NCI-H128 (cell line): ENCODE measurements at regions not wholly inside any gene's neighbourhood (a gene's known extent, or its start where the extent isn't known, plus 50 kb on each side); places are given as distances from the start of the nearest gene placed in this dataset.

ENCODE experiments used
- DNase-seq: peaks from one replicate; lab custom pipeline; 2025; ENCODE audit not compliant: unreplicated experiment; lab: John Stamatoyannopoulos, UW

DNA sequence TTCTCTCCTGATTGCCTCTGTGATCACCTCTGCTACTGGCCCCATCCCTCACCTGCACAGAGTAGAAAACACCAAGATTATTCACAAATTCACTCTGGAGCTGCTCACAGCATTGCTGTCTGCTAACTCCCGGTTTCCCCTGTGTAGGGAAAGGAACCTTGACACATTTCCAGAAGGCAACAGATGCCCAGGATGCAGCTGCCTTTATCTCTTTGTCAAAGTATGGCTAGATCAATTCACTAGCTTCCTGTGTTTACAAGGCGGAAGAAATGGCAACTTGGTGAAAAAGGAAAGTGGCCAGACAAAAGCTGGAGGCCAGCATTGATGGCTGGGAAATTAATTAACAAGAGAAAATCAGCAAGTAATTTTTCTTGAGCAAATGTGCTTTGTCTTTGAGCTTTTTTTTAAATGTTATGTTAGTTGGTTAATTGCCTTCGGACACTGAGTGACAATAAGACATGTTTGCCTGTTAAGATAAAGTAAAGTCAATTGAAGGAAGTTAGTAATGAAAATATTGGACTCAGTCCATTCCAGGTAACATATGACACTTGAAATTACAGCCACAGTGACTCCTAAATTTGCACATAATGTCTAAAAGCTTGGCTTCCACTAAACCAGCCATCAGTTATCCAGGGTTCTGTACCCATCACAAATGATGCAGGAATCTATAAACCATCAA is 394.6 kb upstream of the IL12A start:
- DNase-seq = no peak

DNA sequence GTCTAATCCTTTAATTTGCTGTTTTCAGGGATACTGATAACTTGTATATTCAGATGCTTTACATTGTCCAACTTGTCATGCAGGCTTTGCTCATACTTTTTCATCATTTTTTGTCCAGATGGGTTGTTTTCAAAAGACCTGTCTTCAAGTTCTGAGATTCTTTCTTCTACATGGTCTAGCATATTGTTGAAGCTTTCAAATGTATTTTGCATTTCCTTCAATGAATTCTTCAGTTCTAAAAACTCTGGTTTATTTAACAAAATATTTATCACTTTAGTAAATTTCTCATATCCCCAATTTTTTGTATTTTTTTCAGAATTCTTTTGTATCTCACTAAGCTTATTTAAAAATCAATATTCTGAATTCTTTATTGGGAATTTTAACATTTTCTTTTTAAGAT is 388.3 kb upstream of the IL12A start:
- DNase-seq = no peak

DNA sequence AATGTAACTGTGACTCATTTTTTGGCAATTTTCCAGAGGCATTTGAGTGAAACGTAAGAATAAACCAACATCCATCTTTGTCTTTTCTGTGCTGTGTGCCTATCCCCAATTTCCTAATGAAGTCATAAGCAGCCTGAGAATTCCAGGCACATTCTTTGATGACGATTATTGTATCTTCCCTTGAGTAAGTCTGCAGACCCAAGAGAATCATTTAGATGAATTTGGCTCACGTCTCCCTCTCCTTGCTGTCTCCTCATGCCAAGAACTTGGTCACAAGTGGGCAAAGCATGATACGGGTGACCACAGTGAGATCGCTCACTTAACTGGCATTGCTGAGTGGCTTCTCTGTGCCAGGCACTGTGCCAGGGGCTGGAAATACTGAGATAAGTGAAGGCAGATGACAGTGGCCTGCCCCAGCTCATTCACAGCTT is 384.5 kb upstream of the IL12A start:
- DNase-seq = no peak

- no peak for DNase-seq
These were observed 383.5 kb upstream of the IL12A start for GRCh38 chr3:159605101-159605500.

DNA sequence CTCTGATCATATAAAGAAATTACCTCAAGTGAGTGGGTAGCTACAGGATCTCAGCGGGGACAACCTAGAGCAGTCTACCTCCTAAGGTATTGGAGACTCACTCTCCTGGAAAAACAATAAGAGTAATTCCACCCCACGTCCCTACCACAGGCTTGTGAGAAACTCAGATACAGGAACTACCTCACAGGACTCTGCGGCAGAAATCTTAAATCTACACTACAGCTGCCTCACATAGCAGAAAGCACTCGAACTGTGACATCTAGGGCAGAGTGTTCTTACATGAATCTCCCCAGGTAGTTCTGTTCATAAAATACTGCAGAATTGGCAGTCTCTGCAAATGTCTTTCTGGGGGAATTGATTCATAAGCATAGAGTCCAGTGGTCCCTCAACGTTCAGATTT is 382.9 kb upstream of the IL12A start:
- DNase-seq = no peak

DNA sequence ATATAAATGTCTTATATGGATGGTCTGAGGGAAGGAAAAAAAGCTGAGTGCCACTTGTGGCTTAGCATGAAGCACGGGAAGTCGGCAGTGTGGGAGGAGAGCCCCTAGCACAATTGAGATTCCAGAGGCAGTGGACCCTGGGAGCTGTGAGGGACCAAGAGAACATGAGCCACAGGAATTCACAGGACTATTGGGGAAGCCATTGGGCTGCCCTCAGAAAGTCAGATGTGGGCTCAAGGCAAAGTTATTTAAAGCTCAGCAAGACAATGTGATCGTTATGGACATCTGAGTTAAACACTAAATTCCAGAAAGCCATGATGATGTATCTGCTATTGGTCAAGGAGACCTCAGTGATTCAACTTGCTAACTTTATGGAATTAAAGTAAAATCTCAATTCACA is 380.8 kb upstream of the IL12A start:
- no peak for DNase-seq

- DNase-seq = no peak
These were observed 380.3 kb upstream of the IL12A start for GRCh38 chr3:159608311-159608710.

DNA sequence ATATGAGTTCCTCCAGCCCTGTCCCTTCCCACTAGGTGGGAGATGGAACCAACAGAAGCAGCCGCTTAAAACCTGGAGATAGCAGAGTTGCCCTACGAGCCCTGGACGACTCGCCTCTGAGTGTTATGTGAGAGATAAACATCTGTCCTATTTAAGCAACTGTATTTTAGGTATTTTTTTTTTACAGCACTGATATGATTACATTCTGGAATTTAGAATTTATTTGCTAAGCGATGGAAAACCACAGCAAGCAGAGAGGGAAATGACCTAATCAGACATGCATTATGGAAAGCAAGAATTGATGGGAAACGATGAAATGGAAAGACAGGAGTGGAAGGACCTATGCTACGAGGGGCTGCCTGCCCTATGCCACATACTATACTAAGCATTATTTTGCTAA is 379.0 kb upstream of the IL12A start:
- no peak for DNase-seq

GRCh38 chr3:159616234-159616825 is 372.3 kb upstream of the IL12A start:
- DNase-seq = no peak

GRCh38 chr3:159619341-159619885 is 369.2 kb upstream of the IL12A start:
- DNase-seq = peak; percentile 43

GRCh38 chr3:159620281-159620680 is 368.4 kb upstream of the IL12A start:
- DNase-seq = no peak

DNA sequence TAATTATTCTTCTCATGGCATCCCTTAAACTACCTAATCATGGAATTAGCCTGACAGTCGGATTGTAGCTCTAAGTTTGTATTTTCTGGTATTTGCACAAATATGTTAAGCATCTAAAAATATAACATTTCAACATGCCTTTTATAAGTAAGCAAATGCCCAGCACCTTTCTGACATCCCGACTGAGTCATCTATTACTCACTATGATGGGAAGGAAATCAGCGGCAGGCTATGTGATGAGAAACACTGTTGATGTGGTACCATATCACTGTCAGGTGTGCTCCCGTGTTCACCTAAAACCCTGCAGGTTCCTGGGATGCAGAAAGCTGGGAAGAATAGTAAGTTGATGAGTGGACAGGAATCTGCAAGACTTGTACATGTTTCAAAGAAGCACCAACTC is 367.8 kb upstream of the IL12A start:
- DNase-seq = no peak

DNA sequence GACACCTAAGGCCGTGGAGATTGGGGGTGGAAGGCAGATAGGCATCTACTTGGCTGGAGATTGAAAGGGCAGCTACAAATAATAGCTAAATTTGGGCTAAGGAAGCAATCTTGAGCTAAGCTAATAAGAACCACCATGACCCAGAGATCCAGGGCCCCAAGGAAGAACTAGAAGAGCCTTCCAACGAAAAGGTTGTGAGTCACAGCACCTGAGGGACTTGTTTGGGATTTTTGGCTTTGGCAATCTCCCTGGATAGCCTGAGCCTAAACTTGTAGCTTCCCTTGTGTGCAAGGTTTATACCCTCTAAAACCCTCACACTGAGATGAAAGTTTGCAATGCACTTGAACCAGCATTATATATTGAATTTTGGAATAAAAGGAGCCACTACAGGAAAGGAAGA is 364.0 kb upstream of the IL12A start:
- no peak for DNase-seq

DNA sequence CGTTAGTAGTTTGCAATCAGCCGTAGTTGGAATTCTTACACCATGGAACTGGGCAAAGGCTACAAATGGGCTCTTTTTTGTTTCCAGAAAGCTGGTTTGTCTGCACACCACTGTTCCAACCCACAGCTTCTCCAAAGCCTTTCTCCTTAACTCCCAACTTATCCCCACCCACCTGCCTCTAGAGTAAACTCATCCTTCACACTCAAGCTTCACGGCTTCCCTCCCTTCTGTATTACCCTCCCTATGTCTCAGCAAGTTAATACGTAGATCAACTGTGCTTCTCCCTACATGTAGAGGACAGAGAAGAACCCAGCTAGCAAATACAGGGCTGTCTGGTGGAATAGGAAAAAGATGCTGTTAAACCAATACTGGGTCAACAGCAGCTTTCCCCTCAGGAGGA is 363.0 kb upstream of the IL12A start:
- no peak for DNase-seq

GRCh38 chr3:159626598-159626997 is 362.0 kb upstream of the IL12A start:
- no peak for DNase-seq

DNA sequence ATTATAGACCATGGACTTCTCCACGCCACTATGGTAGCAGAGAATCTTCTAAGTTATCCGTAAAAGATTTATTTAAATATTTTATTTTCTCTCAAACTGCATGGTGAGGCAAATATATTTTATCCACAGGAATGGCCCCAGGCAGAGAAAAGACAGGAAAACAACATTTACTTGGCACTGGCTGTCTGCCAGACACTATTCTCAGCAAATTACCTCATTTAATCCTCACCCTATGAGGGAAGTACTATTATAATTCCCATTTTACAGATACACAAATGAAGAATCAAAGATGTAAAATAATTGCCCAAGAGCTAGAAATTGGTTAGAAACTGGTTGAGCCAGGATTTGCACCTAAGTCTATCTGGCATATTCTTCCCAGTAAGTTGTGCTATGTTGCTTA is 361.4 kb upstream of the IL12A start:
- DNase-seq = no peak

DNA sequence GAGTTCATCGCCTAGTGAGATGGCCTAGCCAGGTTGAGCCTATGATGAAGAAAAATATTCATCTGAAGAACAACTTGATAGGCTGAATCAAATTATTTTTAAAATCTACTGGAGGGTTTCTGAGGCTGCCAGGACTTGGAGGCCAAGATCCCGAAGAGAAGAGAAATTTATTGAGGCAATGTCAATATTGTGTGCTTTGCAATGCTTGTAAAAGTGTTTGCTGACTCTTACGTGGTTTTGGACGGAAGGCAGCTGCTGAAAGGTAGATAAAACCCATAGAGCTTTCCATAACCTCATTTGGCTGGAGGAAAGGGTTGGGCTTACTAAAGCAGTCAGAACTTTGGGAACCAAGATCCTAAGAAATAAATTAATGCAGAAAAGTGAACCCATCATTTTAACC is 361.0 kb upstream of the IL12A start:
- DNase-seq = no peak

DNA sequence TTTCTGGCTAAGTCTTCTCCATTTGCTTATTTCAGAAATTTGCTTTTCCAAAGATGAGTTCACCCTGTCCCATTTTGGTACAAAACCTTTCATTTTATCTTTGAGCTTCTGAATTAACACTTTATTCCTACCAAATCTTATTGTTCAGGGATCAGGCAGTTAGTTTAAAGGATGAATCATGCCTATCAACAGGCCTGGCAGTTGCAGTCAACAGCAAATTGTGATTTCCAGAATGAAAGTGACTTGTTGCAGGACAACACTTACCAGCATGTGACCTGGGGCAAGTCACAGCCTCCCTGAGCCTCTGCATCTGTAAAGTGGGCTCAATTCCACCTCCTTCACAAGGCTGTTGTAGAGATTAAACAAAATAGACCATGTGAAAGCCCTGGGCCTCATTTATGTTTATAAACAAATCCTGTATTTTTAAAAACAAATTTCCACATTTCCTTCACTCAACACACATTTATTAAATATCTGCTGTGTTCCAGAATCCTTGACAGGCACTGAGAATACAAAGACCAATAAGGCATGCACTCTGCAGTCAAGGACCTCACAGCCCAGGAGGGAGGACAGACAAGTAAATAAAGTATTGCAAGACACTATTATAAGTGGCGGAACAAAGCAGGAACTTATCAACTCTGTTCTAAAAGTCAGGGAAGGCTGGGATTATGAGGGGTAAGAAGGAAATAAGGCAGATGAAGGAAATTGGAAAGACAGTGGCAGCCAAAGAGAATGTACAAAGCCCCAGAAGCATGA is 359.1 kb upstream of the IL12A start:
- DNase-seq = no peak

GRCh38 chr3:159631226-159631625 is 357.4 kb upstream of the IL12A start:
- DNase-seq = no peak

- no peak for DNase-seq
These were observed 356.5 kb upstream of the IL12A start for GRCh38 chr3:159632128-159632527.

DNA sequence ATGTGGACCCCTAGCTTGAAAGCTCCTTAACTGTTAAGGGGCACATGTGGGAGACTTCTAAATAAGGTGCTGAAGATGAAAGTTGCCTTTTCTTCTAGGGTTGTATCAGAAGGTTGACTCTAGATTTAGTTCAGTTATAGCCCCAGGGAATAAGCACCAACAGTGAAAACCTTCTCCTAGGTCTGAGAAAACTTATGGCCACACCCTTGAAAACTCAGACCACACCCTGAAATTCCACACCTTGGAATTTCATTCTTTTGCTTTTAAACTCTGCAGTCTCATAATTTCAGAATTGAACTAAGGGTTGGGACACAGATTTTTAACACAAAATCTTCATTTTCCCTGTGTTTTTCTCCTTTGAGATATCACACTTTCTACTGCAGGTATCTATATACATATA is 355.8 kb upstream of the IL12A start:
- DNase-seq = no peak

DNA sequence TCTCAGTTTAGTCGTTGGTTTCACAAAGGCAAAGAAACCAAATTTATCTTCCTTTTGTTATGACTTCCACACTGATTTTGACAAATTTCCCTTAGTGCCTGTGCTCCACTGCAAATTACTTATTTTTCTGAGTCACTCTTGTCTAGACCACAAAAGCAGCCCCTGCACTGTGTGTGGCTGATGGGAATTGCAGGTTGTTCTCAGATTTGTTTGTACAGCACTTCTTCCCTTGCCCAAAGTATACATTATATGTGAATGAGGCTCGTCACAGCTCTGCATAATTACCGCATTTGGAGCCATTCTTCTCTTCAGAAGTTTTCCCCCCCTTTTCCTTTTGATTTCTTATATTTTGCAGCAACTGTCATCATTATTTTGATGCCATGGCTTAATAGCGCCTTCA is 354.2 kb upstream of the IL12A start:
- DNase-seq = no peak
